Spleen (tissue), 7 donors: ENCODE measurements at regions not wholly inside any gene's neighbourhood (a gene's known extent, or its start where the extent isn't known, plus 50 kb on each side); places are given as distances from the start of the nearest gene placed in this dataset.

Source experiments
- POLR2AphosphoS5 ChIP-seq, 3 donors: sonication (generic); formaldehyde crosslinking; IDR thresholded peaks; one replicate each; pipeline ENCODE4 v1.5.1; 2017; ENCODE audit warnings: antibody characterized with exemption in 3 of 3
- TF ChIP-seq, protein P1 (sequence below), 11 experiments: fragments of 200-600 bp in 7 of 11; fragments of 450-650 bp in 4 of 11; sonication (generic) in 4 of 11; IDR thresholded peaks in 8 of 11; conservative IDR thresholded peaks in 3 of 11; 1 replicate in 7 of 11; 2 replicates in 4 of 11; pipeline versions ENCODE4 v1.4.0 to v1.8.0; 2016 to 2021; ENCODE audit warnings: antibody characterized with exemption in 11 of 11, inconsistent platforms in 4 of 11, mild to moderate bottlenecking in 1 of 11
- donor health status: DM: no; HTN: no; CAD: no; lungs with moderate emphysema.
- donor health status: DM: no; HTN: no; CAD: no.
- donor health status: DM: no; HTN: no; CAD: no.

DNA sequence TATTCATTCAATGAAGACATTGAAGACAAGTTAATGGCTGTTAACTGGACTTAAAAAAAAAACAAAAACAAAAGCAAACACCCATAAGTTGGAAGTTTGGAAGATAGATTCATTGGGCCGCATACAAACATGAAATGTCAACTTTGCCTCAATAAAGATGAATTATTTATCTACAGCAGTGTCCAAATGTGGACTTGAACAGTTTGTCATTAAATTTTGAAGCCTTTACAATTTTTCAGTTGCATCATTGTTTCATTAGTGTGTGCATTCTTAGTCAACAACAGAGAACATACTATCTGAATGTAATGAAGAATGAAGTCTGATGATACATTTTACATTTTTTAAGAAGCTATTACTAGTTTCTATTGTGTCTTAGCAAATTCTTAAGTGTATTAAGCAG is 152.1 kb downstream of the SLIT2 start:
- TF ChIP-seq, protein P1, sequence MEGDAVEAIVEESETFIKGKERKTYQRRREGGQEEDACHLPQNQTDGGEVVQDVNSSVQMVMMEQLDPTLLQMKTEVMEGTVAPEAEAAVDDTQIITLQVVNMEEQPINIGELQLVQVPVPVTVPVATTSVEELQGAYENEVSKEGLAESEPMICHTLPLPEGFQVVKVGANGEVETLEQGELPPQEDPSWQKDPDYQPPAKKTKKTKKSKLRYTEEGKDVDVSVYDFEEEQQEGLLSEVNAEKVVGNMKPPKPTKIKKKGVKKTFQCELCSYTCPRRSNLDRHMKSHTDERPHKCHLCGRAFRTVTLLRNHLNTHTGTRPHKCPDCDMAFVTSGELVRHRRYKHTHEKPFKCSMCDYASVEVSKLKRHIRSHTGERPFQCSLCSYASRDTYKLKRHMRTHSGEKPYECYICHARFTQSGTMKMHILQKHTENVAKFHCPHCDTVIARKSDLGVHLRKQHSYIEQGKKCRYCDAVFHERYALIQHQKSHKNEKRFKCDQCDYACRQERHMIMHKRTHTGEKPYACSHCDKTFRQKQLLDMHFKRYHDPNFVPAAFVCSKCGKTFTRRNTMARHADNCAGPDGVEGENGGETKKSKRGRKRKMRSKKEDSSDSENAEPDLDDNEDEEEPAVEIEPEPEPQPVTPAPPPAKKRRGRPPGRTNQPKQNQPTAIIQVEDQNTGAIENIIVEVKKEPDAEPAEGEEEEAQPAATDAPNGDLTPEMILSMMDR (IDR thresholded peaks at IDR 0.05 in 8 of 11, conservative IDR thresholded peaks at IDR 0.05 in 3 of 11) = no peak
- no peak for TF ChIP-seq POLR2AphosphoS5 (IDR thresholded peaks at IDR 0.05)
